Neural cell (in vitro differentiated cells): ENCODE measurements at regions not wholly inside any gene's neighbourhood (a gene's known extent, or its start where the extent isn't known, plus 50 kb on each side); places are given as distances from the start of the nearest gene placed in this dataset.

ENCODE experiments used
- CTCF ChIP-seq: fragments of 450-650 bp; IDR thresholded peaks from 2 replicates; pipeline ENCODE4 v1.5.1; 2014; ENCODE audit warnings: antibody characterized with exemption, mild to moderate bottlenecking, moderate library complexity; ENCODE audit not compliant: poor library complexity, severe bottlenecking
- EZH2 ChIP-seq: fragments of 200-600, 300-800 bp; shearing (Covaris generic), sonication (generic); IDR thresholded peaks from 2 replicates; pipeline ENCODE4 v1.6.1; 2014; ENCODE audit warnings: antibody characterized with exemption, low read length, borderline replicate concordance, mild to moderate bottlenecking; ENCODE audit not compliant: insufficient read depth, poor library complexity, severe bottlenecking
- RAD21 ChIP-seq: fragments of 450-650 bp; conservative IDR thresholded peaks from 2 replicates; pipeline ENCODE4 v1.6.1; 2014; ENCODE audit warnings: antibody characterized with exemption, mild to moderate bottlenecking, moderate library complexity

GRCh38 chr11:11086979-11087378 is 229.1 kb upstream of the ZBED5 start:
- no peak for TF ChIP-seq CTCF
- TF ChIP-seq RAD21 = no peak
- no peak for TF ChIP-seq EZH2
